ENCODE measurements at regions not wholly inside any gene's neighbourhood (a gene's known extent, or its start where the extent isn't known, plus 50 kb on each side); places are given as distances from the start of the nearest gene placed in this dataset.
A peak's percentile ranks its signal among the peaks of the same experiment; 100 is the strongest.

DNA sequence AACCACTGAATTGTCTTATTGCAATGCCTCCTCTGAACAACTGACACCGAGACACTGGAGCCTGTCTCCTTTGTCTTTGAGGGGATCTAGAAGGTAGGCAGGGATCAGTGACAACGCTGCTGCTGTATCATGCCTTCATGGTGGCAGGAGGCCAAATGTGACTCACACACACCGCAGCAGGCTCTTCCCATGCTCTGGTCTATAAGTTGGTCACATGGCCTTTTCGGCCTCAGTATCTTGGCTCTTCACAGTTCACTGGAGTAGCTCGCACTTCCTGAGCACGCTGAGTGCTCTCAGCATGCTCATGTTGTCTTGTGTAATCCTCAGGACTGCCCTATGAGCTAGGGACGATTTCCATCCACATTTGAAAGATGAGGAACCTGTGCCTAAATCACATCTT, 167.4 kb upstream of the PCSK2 start:
- H3K9me3 ChIP-seq, result peaks cover 0 to 39% (median 26%) of the 10 kb centered on the region in 4 donors
- no peak for DNase-seq
- H3K36me3 ChIP-seq, result no peaks in the 10 kb centered on the region
- no peaks in the 10 kb centered on the region for H3K4me1 ChIP-seq
- H3K4me3 ChIP-seq, result no peak overlapping the region
- H3K27ac ChIP-seq, result no peak overlapping the region
- intact Hi-C loops (cut with DNase I; ENCODE audit: low total_unique reads), result no loop called here
- H3K27me3 ChIP-seq, result no peaks in the 10 kb centered on the region
- 67 to 83% (median 73%) methylated on average over 7 of the region's 7 CpGs for WGBS, 5 donors
- TF ChIP-seq POLR2AphosphoS5 (IDR thresholded peaks at IDR 0.05) (no peak), CTCF (IDR thresholded peaks at IDR 0.05) (no peak), POLR2A (IDR thresholded peaks at IDR 0.05) (no peak), EP300 (IDR thresholded peaks at IDR 0.05) (no peak)

GRCh38 chr20:17061715-17062114, 165.1 kb upstream of the PCSK2 start:
- WGBS, 5 donors, result 48 to 66% (median 58%) methylated on average over 2 of the region's 2 CpGs
- TF ChIP-seq POLR2A (IDR thresholded peaks at IDR 0.05), result no peak
- no peak for TF ChIP-seq EP300 (IDR thresholded peaks at IDR 0.05)
- TF ChIP-seq POLR2AphosphoS5 (IDR thresholded peaks at IDR 0.05), result no peak
- TF ChIP-seq CTCF (IDR thresholded peaks at IDR 0.05), result no peak
- Histone ChIP-seq H3K4me1 (no peaks in the 10 kb centered on the region), H3K4me3 (no peak overlapping the region), H3K36me3 (no peaks in the 10 kb centered on the region), H3K27me3 (no peaks in the 10 kb centered on the region), H3K27ac (no peak overlapping the region), H3K9me3 (peaks cover 0 to 28% (median 26%) of the 10 kb centered on the region in 4 donors)
- intact Hi-C loops (cut with DNase I; ENCODE audit: low total_unique reads), result no loop called here
- no peak for DNase-seq

GRCh38 chr20:17062712-17063111, 164.1 kb upstream of the PCSK2 start:
- Histone ChIP-seq H3K27ac (no peak overlapping the region), H3K4me1 (no peaks in the 10 kb centered on the region), H3K27me3 (no peaks in the 10 kb centered on the region), H3K9me3 (peaks cover 0 to 19% (median 18%) of the 10 kb centered on the region in 4 donors), H3K36me3 (no peaks in the 10 kb centered on the region), H3K4me3 (no peak overlapping the region)
- WGBS, 5 donors, result 56 to 74% (median 72%) methylated on average over 1 of the region's 1 CpG
- TF ChIP-seq EP300 (IDR thresholded peaks at IDR 0.05) (no peak), POLR2AphosphoS5 (IDR thresholded peaks at IDR 0.05) (no peak), POLR2A (IDR thresholded peaks at IDR 0.05) (no peak), CTCF (IDR thresholded peaks at IDR 0.05) (no peak)
- intact Hi-C loops (cut with DNase I; ENCODE audit: low total_unique reads), result no loop called here
- DNase-seq, result no peak

DNA sequence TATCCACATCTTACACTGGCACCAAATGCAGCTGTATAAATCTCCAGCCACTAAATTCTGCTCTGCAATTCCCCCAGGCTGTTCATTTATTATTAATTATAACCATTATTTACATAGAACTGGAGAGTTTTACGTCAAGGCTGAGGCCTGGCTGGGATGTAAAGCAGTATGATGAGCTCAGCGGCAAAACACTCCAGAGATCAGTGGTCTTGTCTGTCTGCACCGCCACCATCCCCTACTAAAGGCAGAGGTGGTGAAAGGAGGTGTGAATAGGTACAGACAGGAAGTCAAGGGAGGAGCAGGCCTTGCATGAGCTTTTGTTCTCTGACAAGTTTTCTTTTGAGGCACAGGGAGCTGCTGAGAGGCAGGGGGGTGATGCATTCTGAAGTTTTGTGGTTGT, 159.9 kb upstream of the PCSK2 start:
- Histone ChIP-seq H3K36me3 (no peaks in the 10 kb centered on the region), H3K4me1 (no peaks in the 10 kb centered on the region), H3K27me3 (no peaks in the 10 kb centered on the region), H3K4me3 (no peak overlapping the region), H3K9me3 (no peaks in the 10 kb centered on the region), H3K27ac (no peak overlapping the region)
- DNase-seq, result peak in 1 of 2 donors; percentile 18
- WGBS, 5 donors, result 33 to 60% (median 46%) methylated on average over 3 of the region's 3 CpGs
- intact Hi-C loops (cut with DNase I; ENCODE audit: low total_unique reads), result no loop called here
- TF ChIP-seq POLR2A (IDR thresholded peaks at IDR 0.05) (no peak), EP300 (IDR thresholded peaks at IDR 0.05) (no peak), CTCF (IDR thresholded peaks at IDR 0.05) (no peak), POLR2AphosphoS5 (IDR thresholded peaks at IDR 0.05) (no peak)

All from stomach (tissue), 8 donors.